ENCODE measurements at regions not wholly inside any gene's neighbourhood (a gene's known extent, or its start where the extent isn't known, plus 50 kb on each side); places are given as distances from the start of the nearest gene placed in this dataset.

DNA sequence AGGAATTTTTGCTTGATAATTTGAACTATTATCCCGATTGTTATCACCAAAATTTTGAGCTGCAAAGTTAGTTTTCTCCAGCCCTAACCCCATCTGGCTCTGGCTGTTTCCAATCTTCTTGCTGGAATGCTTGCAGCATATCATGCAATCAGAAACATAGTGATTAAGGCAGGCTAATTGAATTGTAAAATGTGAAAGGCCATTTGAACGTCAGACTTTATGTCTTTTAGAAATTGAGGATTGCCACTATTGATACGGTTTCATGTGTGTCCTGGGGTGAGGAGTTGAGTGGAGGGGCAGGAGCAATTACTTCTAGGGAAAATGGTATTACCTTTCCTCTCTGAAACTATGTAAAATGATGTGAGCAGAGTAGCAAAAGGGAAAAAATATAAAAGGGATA, 1674.5 kb upstream of the LRRTM1 start:
- Histone ChIP-seq H3K4me3 (no peak overlapping the region), H3K36me3 (no peaks in the 10 kb centered on the region), H3K27ac (no peak overlapping the region), H3K9me3 (no peaks in the 10 kb centered on the region), H3K27me3 (no peaks in the 10 kb centered on the region), H3K4me1 (no peaks in the 10 kb centered on the region)
- ATAC-seq (ENCODE audit: low FRiP score in 2 of 2), result no peak
- WGBS, 2 donors, result 76 to 77% methylated on average over 3 of the region's 3 CpGs
- no peak for DNase-seq
- TF ChIP-seq CTCF (IDR thresholded peaks at IDR 0.05) (no peak), EP300 (IDR thresholded peaks at IDR 0.05) (no peak), POLR2AphosphoS5 (IDR thresholded peaks at IDR 0.05) (no peak), POLR2A (IDR thresholded peaks at IDR 0.05) (no peak)

DNA sequence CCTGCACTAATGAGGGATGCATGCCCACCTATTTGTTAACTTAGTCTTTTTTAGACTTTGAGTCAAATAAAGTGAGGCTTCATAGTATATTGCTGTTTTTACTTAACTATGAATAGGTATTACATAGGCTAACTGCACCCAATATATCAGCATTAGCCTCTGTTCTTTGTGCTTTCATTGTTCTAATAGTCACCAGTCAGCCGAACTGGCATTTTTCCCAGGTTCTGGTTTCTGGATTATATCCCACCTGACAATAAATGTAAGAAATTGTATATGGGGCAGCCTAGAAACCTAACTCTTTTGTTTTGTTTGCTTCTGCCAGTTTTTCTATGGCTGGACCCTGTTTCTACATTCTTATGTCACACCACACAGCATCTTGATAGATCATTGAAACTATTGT, 1672.4 kb upstream of the LRRTM1 start:
- Histone ChIP-seq H3K4me1 (no peaks in the 10 kb centered on the region), H3K27ac (no peak overlapping the region), H3K27me3 (no peaks in the 10 kb centered on the region), H3K4me3 (no peak overlapping the region), H3K9me3 (no peaks in the 10 kb centered on the region), H3K36me3 (no peaks in the 10 kb centered on the region)
- 54 to 91% methylated on average over 1 of the region's 1 CpG for WGBS, 2 donors
- DNase-seq (no peak), ATAC-seq (ENCODE audit: low FRiP score in 2 of 2) (no peak)
- TF ChIP-seq CTCF (IDR thresholded peaks at IDR 0.05) (no peak), POLR2AphosphoS5 (IDR thresholded peaks at IDR 0.05) (no peak), EP300 (IDR thresholded peaks at IDR 0.05) (no peak), POLR2A (IDR thresholded peaks at IDR 0.05) (no peak)

- Histone ChIP-seq H3K4me1 (no peaks in the 10 kb centered on the region), H3K27me3 (no peaks in the 10 kb centered on the region), H3K36me3 (no peaks in the 10 kb centered on the region), H3K27ac (no peak overlapping the region), H3K4me3 (no peak overlapping the region), H3K9me3 (no peaks in the 10 kb centered on the region)
- 48 to 50% methylated on average over 1 of the region's 1 CpG for WGBS, 2 donors
- DNase-seq (no peak), ATAC-seq (ENCODE audit: low FRiP score in 2 of 2) (no peak)
- TF ChIP-seq POLR2AphosphoS5 (IDR thresholded peaks at IDR 0.05), result no peak
- no peak for TF ChIP-seq EP300 (IDR thresholded peaks at IDR 0.05)
- no peak for TF ChIP-seq POLR2A (IDR thresholded peaks at IDR 0.05)
- no peak for TF ChIP-seq CTCF (IDR thresholded peaks at IDR 0.05)
These were observed 1669.7 kb upstream of the LRRTM1 start for GRCh38 chr2:81974216-81974615.

GRCh38 chr2:81942876-81943275, 1638.3 kb upstream of the LRRTM1 start:
- no peak overlapping the region for H3K27ac ChIP-seq
- H3K4me1 ChIP-seq, result no peaks in the 10 kb centered on the region
- no peak overlapping the region for H3K4me3 ChIP-seq
- no peak for ATAC-seq (ENCODE audit: low FRiP score in 2 of 2)
- H3K36me3 ChIP-seq, result no peaks in the 10 kb centered on the region
- DNase-seq, result no peak
- H3K27me3 ChIP-seq, result no peaks in the 10 kb centered on the region
- no peak for TF ChIP-seq POLR2A (IDR thresholded peaks at IDR 0.05)
- no peak for TF ChIP-seq CTCF (IDR thresholded peaks at IDR 0.05)
- no peak for TF ChIP-seq EP300 (IDR thresholded peaks at IDR 0.05)
- no peak for TF ChIP-seq POLR2AphosphoS5 (IDR thresholded peaks at IDR 0.05)
- H3K9me3 ChIP-seq, result no peaks in the 10 kb centered on the region
- WGBS, 2 donors, result 80 to 83% methylated on average over 1 of the region's 1 CpG

GRCh38 chr2:81942136-81942680, 1637.7 kb upstream of the LRRTM1 start:
- Histone ChIP-seq H3K4me1 (no peaks in the 10 kb centered on the region), H3K4me3 (no peak overlapping the region), H3K27me3 (no peaks in the 10 kb centered on the region), H3K9me3 (no peaks in the 10 kb centered on the region), H3K27ac (no peak overlapping the region), H3K36me3 (no peaks in the 10 kb centered on the region)
- ATAC-seq (ENCODE audit: low FRiP score in 2 of 2), result no peak
- DNase-seq, result no peak
- TF ChIP-seq CTCF (IDR thresholded peaks at IDR 0.05) (no peak), POLR2AphosphoS5 (IDR thresholded peaks at IDR 0.05) (no peak), POLR2A (IDR thresholded peaks at IDR 0.05) (no peak), EP300 (IDR thresholded peaks at IDR 0.05) (no peak)

Measured in upper lobe of left lung (tissue), 6 donors.